Endothelial cell of hepatic sinusoid (primary cell): ENCODE measurements at regions not wholly inside any gene's neighbourhood (a gene's known extent, or its start where the extent isn't known, plus 50 kb on each side); places are given as distances from the start of the nearest gene placed in this dataset.
"Not testable (repeated sequence)": the region's sequence is repeated elsewhere in the genome, so short reads cannot be mapped to it uniquely, and the experiment has no call there.

Experiments
- in situ Hi-C: cut with HindIII; loops from 2 replicates; pipeline ENCODE4 v1.10.0; 2017; ENCODE audit warnings: low sequenced_read_pairs

DNA sequence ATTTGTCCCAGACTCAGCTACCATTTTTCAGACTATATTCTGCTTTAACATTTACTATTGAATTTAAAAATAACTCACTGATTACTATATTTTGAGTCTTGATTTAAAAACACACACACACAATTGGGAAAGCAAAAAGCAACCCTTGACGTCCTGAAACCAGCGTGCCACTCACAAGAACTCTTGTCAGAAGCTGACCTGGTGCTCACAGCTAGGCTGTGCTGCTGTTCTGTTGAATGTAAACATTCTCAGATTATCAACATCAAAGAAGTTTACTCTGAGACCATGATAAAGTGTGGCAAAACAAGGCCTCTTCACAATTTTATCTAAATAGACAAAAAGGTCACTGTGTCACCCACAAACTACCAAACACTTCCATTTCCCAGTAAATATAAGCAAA, 62.6 kb upstream of the CACNA2D1 start:
- in situ Hi-C loops = no loop called here

- in situ Hi-C loops = no loop called here
These were observed 57.8 kb upstream of the CACNA2D1 start for GRCh38 chr7:82501346-82501745.

GRCh38 chr7:82499546-82499945, 56.0 kb upstream of the CACNA2D1 start:
- in situ Hi-C loops = not testable (repeated sequence)

DNA sequence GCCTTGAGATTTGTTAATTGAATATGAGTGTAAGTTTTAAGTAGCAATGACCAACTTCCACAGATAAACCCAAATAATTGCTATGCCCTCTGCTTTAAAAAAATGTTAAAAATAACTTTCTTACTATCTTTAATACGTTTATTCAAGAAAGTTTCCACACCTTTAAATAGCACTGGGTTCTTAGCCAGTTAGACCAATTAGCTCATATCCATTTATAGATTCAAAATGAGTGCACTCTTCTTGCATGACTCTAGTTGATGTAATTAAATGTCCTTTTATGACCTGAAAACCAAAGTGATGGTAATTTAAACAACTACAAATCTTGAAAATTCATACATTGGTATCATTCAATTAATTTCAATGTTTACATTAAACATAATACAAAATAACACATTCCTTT, 50.8 kb upstream of the CACNA2D1 start:
- in situ Hi-C loops = loop anchor here (5.0 kb wide), 1 partner anchor 68 kb away; no protein-coding TSS in a partner anchor
